ENCODE measurements at regions not wholly inside any gene's neighbourhood (a gene's known extent, or its start where the extent isn't known, plus 50 kb on each side); places are given as distances from the start of the nearest gene placed in this dataset.

GRCh38 chr4:83866834-83867621 lies 331.1 kb downstream of the GPAT3 start:
- DNase-seq: no peak
- H3K4me1 ChIP-seq (ENCODE audit: insufficient read depth, low read length): no peaks in the 10 kb centered on the region
- no peak overlapping the region for H2AK5ac ChIP-seq (ENCODE audit: insufficient read length, low read length)
- no peak overlapping the region for H3K4ac ChIP-seq (ENCODE audit: low read depth, low read length)
- no peaks in the 10 kb centered on the region for H3K23me2 ChIP-seq (ENCODE audit: insufficient read length, low read depth, low read length, poor library complexity, severe bottlenecking)
- no peak overlapping the region for H3K14ac ChIP-seq (ENCODE audit: insufficient read depth, low read length)
- Mint-ChIP-seq H3K27ac (no peak overlapping the region), H3K36me3 (ENCODE audit: insufficient read depth in 1 of 3, low read depth in 3 of 3) (no peaks in the 10 kb centered on the region), H3K4me3 (no peak overlapping the region), H3K9me3 (no peaks in the 10 kb centered on the region; a peak in 1 of 5 replicates), H3K4me1 (peaks cover 6 to 19% of the 10 kb centered on the region in 2 experiments; a peak in 3 of 4 replicates), H3K27me3 (ENCODE audit: low read depth) (no peaks in the 10 kb centered on the region)
- H3K9ac ChIP-seq (ENCODE audit: extremely low read depth, insufficient read length, low read length): no peak overlapping the region
- no peak overlapping the region for H3K23ac ChIP-seq (ENCODE audit: insufficient read length, low read depth, low read length)
- no peaks in the 10 kb centered on the region for H4K20me1 ChIP-seq (ENCODE audit: control insufficient read depth, insufficient read depth, insufficient read length)
- no peak overlapping the region for H2AFZ ChIP-seq (ENCODE audit: low read length)
- no peak overlapping the region for H4K8ac ChIP-seq (replicated peaks; ENCODE audit: insufficient read length, low read depth, low read length)
- no peaks in the 10 kb centered on the region for H3K9me3 ChIP-seq (ENCODE audit: control insufficient read depth, low read depth, low read length)
- H4K91ac ChIP-seq (ENCODE audit: insufficient read length, low read depth, low read length): no peak overlapping the region
- H3K4me2 ChIP-seq (ENCODE audit: insufficient read depth, insufficient read length, low read length): no peak overlapping the region
- no peak overlapping the region for H3K18ac ChIP-seq (ENCODE audit: insufficient read length, low read depth, low read length)
- no peaks in the 10 kb centered on the region for H3K27me3 ChIP-seq (ENCODE audit: insufficient read depth, low read length)
- no peak overlapping the region for H2BK120ac ChIP-seq (ENCODE audit: low read depth, low read length, poor library complexity, severe bottlenecking)
- 0 out of 2 replicates have a peak, but pooled peaks cover 1% of the 10 kb centered on the region for H3K79me2 ChIP-seq (ENCODE audit: insufficient read depth, low read length)
- no peak overlapping the region for H2BK15ac ChIP-seq (ENCODE audit: low read depth, low read length)
- TF ChIP-seq CTCF (conservative IDR thresholded peaks at IDR 0.05): no peak
- H3T11ph ChIP-seq (ENCODE audit: low read length): no peak overlapping the region
- no peak overlapping the region for H2BK5ac ChIP-seq (ENCODE audit: insufficient read length, low read length)
- no peak overlapping the region for H3K27ac ChIP-seq (ENCODE audit: insufficient read length, low read depth, low read length)
- no peak overlapping the region for H3K56ac ChIP-seq (ENCODE audit: insufficient read length, low read depth, low read length)
- WGBS (ENCODE audit: extremely low coverage, insufficient read length, low lambda C conversion rate): no CpG with 5 or more reads among the region's 4 CpGs
- no peaks in the 10 kb centered on the region for H3K79me1 ChIP-seq (ENCODE audit: insufficient read depth, low read depth, low read length, poor library complexity, severe bottlenecking)
- H2BK12ac ChIP-seq (ENCODE audit: insufficient read length, low read depth, low read length): no peak overlapping the region
- no peak overlapping the region for H4K5ac ChIP-seq (ENCODE audit: insufficient read length, low read depth, low read length)
- no peak overlapping the region for H2BK20ac ChIP-seq (ENCODE audit: low read depth, low read length, poor library complexity, severe bottlenecking)
